ENCODE measurements at regions not wholly inside any gene's neighbourhood (a gene's known extent, or its start where the extent isn't known, plus 50 kb on each side); places are given as distances from the start of the nearest gene placed in this dataset.

DNA sequence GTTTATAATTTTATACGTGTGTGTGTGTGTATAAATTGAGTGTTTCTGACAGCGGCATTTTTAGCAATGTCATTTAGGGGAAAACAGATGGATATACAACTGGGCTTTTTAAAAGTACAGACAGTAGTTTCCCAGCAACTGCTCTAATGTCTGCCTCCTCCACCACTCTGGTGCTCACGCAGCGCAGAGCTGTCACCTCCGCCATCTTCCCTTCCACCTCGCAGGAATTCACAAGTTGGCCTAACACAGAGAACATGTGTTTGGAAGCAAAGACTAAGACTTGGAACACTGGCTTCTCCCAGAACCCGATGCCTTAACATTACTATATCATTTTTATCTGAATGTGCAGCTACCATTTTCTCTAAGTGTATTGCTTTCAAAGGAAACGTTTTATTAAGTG, 158.3 kb upstream of the FSTL5 start:
- H3K4me3 ChIP-seq, result no peak overlapping the region
- H3K27ac ChIP-seq, result no peak overlapping the region
- no peak for TF ChIP-seq CTCF (IDR thresholded peaks at IDR 0.05)
- DNase-seq (ENCODE audit: low spot score), result no peak

DNA sequence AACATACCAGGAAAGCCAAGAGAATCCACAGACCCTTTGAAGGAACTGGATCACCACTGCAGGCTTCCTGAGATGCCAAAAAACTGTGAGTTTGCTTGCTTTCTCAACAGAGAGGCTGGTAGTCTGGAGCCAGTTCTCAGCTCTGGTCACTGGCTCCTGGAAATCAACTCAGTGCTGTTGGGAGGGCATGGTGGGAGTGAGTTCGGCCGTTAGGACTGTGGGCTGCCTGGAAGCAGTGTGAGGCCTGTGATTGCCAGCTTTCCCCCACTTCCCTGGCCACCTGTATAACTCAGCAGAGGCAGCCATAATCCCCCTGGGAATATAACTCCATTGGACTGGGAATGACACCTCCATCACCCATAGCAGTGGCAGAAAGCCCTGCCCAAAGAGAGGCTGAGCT, 122.0 kb upstream of the FSTL5 start:
- no peak for DNase-seq (ENCODE audit: low spot score)
- no peak for TF ChIP-seq CTCF (IDR thresholded peaks at IDR 0.05)
- no peak overlapping the region for H3K4me3 ChIP-seq
- H3K27ac ChIP-seq, result no peak overlapping the region

DNA sequence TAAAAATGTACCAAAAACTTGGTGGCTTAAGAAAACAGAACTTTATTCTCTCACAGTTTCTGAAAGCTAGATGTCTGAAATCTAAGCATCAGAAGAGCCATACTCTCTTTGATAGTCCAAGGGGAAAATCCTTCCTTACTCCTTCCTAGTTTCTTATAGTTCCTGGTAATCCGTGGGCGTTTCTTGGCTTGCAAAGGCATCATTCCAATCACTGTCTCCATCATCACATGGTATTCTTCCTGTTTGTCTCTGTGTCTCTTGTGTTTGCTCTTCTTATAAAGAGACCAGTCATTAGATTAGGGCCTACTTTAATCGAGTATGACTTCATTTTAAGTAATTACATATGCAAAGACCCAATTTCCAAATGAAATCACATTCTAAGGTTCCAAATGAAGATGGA, 118.9 kb upstream of the FSTL5 start:
- no peak overlapping the region for H3K27ac ChIP-seq
- DNase-seq (ENCODE audit: low spot score), result no peak
- no peak overlapping the region for H3K4me3 ChIP-seq
- TF ChIP-seq CTCF (IDR thresholded peaks at IDR 0.05), result no peak

DNA sequence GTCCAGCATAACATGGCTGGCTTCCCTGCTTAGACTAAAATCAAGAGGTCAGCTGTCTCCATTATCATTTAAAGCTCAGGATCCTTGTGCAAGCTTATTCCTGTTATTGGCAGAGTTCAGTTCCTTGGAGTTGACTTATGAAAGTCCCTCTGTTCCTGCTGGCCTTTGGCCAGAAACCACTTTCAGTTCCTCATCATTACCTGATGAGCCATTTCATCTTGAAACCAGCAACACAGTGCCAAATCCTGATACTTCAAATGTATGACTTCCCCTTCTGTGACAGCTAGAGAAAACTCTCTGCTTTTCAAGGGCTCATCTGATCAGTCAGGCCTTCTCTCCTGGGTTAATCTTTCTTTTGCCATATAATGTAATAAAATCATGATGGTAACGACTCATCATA, 110.6 kb upstream of the FSTL5 start:
- DNase-seq (ENCODE audit: low spot score), result no peak
- no peak overlapping the region for H3K27ac ChIP-seq
- no peak for TF ChIP-seq CTCF (IDR thresholded peaks at IDR 0.05)
- no peak overlapping the region for H3K4me3 ChIP-seq

DNA sequence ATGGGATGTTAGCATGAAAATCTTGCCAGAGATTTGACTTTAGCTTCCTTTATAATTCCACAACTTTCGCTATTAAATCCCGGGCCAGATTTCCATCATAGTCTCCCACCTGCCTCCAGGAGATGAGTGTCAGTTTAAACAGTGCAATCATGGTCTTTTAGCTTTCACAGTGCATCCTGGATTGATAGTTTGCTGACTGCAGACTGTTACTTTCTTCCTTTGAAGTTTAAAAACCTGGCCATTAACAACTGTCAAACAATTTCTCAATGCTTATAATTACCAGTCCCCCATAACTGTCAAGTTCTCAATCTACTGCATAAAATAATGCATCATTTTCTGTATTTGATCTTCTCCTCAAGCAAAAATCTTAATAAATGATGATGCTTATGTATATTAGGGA, 108.4 kb upstream of the FSTL5 start:
- DNase-seq (ENCODE audit: low spot score), result no peak
- Histone ChIP-seq H3K27ac (no peak overlapping the region), H3K4me3 (no peak overlapping the region)
- TF ChIP-seq CTCF (IDR thresholded peaks at IDR 0.05), result no peak

GRCh38 chr4:162268911-162269310, 105.1 kb upstream of the FSTL5 start:
- Histone ChIP-seq H3K4me3 (no peak overlapping the region), H3K27ac (no peak overlapping the region)
- DNase-seq (ENCODE audit: low spot score), result no peak
- TF ChIP-seq CTCF (IDR thresholded peaks at IDR 0.05), result no peak

DNA sequence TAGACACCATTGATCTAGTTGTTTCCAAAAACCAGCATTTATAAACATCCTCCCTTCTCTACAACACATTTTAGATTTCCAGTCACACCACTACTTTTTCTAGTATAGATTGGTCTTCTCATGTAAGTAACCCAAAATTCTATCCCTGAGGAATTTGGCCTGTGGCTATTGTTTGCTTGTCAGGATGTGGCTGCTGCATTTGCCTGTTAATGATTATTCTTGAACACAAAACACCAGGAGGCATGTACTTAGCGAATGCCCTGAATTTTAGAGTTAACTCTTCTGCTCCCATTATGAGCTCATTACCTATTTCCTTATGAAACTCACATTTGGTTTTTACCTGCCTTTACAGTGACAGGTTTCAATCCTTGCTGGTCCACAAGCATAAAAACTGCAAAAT, 102.0 kb upstream of the FSTL5 start:
- no peak overlapping the region for H3K4me3 ChIP-seq
- TF ChIP-seq CTCF (IDR thresholded peaks at IDR 0.05), result no peak
- no peak for DNase-seq (ENCODE audit: low spot score)
- H3K27ac ChIP-seq, result no peak overlapping the region

Data from coronary artery (tissue), 2 donors.